GM19468 (cell line): ENCODE measurements at regions not wholly inside any gene's neighbourhood (a gene's known extent, or its start where the extent isn't known, plus 50 kb on each side); places are given as distances from the start of the nearest gene placed in this dataset.

Experiments
- ATAC-seq: cut with Tn5 transposase; IDR thresholded peaks from one replicate; pipeline ENCODE4 v1.9.1; 2021; ENCODE audit warnings: mild to moderate bottlenecking, moderate library complexity, moderate number of reproducible peaks; ENCODE audit not compliant: unreplicated experiment; ENCODE audit errors: extremely low read depth

GRCh38 chr5:69030358-69031062 lies 63.3 kb upstream of the SLC30A5 start:
- no peak for ATAC-seq

GRCh38 chr5:69032009-69032408 lies 61.8 kb upstream of the SLC30A5 start:
- ATAC-seq: no peak

- no peak for ATAC-seq
Observed at GRCh38 chr5:69033690-69034089, 60.1 kb upstream of the SLC30A5 start.

- ATAC-seq: no peak
Observed at GRCh38 chr5:69034898-69035297, 58.9 kb upstream of the SLC30A5 start.

GRCh38 chr5:69035665-69036064 lies 58.1 kb upstream of the SLC30A5 start:
- ATAC-seq: no peak

GRCh38 chr5:69038539-69038938 lies 55.3 kb upstream of the SLC30A5 start:
- no peak for ATAC-seq

- no peak for ATAC-seq
Observed at GRCh38 chr5:69039829-69040228, 54.0 kb upstream of the SLC30A5 start.

GRCh38 chr5:69042500-69042899 lies 51.3 kb upstream of the SLC30A5 start:
- ATAC-seq: no peak

GRCh38 chr5:69042915-69043654 lies 50.7 kb upstream of the SLC30A5 start:
- ATAC-seq: peak; percentile 76

- no peak for ATAC-seq
Observed at GRCh38 chr5:69043655-69043996, 50.2 kb upstream of the SLC30A5 start.
